ENCODE measurements at regions not wholly inside any gene's neighbourhood (a gene's known extent, or its start where the extent isn't known, plus 50 kb on each side); places are given as distances from the start of the nearest gene placed in this dataset.

DNA sequence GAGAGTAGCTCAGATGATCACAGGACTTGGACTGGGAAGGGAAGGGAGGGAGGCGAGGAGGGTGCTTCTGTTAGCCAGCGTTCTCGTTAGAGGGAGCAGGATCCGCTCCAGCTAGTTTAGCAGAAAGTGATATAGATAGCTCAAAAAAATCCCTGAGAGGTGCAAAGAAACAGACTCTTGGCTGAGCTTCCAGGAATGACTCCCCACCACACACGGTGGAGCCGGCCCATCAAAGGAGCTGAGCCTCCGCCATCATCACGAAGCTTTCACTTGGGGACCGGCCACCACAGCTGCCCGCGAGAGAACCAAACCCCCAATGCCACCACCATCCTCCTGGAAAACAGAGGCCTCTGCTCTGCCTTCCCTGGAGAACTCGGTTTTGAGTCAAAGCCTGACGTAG is 124.6 kb upstream of the BCL2L14 start:
- no peaks in the 10 kb centered on the region for H3K27me3 ChIP-seq (ENCODE audit: insufficient read depth, low read depth)
- TF ChIP-seq, protein P1, sequence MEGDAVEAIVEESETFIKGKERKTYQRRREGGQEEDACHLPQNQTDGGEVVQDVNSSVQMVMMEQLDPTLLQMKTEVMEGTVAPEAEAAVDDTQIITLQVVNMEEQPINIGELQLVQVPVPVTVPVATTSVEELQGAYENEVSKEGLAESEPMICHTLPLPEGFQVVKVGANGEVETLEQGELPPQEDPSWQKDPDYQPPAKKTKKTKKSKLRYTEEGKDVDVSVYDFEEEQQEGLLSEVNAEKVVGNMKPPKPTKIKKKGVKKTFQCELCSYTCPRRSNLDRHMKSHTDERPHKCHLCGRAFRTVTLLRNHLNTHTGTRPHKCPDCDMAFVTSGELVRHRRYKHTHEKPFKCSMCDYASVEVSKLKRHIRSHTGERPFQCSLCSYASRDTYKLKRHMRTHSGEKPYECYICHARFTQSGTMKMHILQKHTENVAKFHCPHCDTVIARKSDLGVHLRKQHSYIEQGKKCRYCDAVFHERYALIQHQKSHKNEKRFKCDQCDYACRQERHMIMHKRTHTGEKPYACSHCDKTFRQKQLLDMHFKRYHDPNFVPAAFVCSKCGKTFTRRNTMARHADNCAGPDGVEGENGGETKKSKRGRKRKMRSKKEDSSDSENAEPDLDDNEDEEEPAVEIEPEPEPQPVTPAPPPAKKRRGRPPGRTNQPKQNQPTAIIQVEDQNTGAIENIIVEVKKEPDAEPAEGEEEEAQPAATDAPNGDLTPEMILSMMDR (conservative IDR thresholded peaks at IDR 0.05; ENCODE audit: low read depth, low read length): no peak
- no peaks in the 10 kb centered on the region for H3K36me3 ChIP-seq (ENCODE audit: insufficient read depth)
- H3K4me2 ChIP-seq: no peak overlapping the region
- no peaks in the 10 kb centered on the region for H4K20me1 ChIP-seq (ENCODE audit: insufficient read depth)
- H3K4me3 ChIP-seq (IDR thresholded peaks at IDR 0.05; ENCODE audit: insufficient read depth, low read depth, low read length): no peak overlapping the region
- no peaks in the 10 kb centered on the region for H3K4me1 ChIP-seq (ENCODE audit: low read depth, poor library complexity, severe bottlenecking)
- no peak overlapping the region for H2AFZ ChIP-seq (ENCODE audit: low read depth)
- H3K79me2 ChIP-seq (ENCODE audit: insufficient read depth, low read depth): no peaks in the 10 kb centered on the region
- no peak overlapping the region for H3K27ac ChIP-seq
- no peak overlapping the region for H3K9ac ChIP-seq

GRCh38 chr12:11947213-11947612 is 123.5 kb upstream of the BCL2L14 start:
- Histone ChIP-seq H3K4me2 (no peak overlapping the region), H3K4me1 (ENCODE audit: low read depth, poor library complexity, severe bottlenecking) (no peaks in the 10 kb centered on the region), H3K36me3 (ENCODE audit: insufficient read depth) (no peaks in the 10 kb centered on the region), H3K4me3 (IDR thresholded peaks at IDR 0.05; ENCODE audit: insufficient read depth, low read depth, low read length) (no peak overlapping the region), H4K20me1 (ENCODE audit: insufficient read depth) (no peaks in the 10 kb centered on the region), H2AFZ (ENCODE audit: low read depth) (no peak overlapping the region), H3K27me3 (ENCODE audit: insufficient read depth, low read depth) (no peaks in the 10 kb centered on the region), H3K27ac (no peak overlapping the region), H3K79me2 (ENCODE audit: insufficient read depth, low read depth) (no peaks in the 10 kb centered on the region), H3K9ac (no peak overlapping the region)
- TF ChIP-seq, protein P1 (conservative IDR thresholded peaks at IDR 0.05; ENCODE audit: low read depth, low read length): no peak

DNA sequence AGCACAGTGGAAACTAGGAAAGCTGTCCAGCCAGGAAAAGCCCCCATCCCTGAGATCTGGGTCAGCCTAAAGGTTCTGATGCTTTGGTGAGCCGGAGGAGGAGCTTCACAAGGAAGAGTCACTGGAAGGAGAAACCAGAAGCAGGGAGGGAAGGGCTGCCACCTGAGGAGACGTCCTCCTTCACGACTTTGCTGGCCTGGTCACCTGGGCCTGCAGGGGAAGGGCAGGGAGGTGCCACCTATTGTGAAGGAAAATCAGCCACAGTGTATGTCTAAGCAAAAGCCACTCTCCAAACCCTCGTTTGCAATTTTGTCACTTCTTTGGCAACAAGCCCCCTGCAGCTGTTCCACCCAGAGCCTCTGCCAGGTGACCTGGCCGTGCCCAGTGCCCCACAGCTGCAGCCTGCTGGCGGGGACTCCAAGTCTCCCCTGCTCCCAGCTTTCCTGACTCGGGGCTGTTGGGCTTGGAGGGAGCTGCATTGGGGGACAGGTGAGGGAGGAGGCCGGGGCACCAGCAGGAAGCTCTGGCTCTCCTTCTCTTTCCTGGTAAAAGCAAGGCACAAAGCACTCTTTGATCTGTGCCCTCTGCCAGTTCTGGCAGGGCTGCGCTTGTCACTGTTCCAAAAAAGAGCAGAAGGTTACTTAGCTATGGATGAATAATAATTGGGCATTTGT is 120.9 kb upstream of the BCL2L14 start:
- no peaks in the 10 kb centered on the region for H4K20me1 ChIP-seq (ENCODE audit: insufficient read depth)
- no peak overlapping the region for H3K4me2 ChIP-seq
- no peak overlapping the region for H2AFZ ChIP-seq (ENCODE audit: low read depth)
- H3K27ac ChIP-seq: no peak overlapping the region
- TF ChIP-seq, protein P1 (conservative IDR thresholded peaks at IDR 0.05; ENCODE audit: low read depth, low read length): no peak
- H3K4me1 ChIP-seq (ENCODE audit: low read depth, poor library complexity, severe bottlenecking): no peaks in the 10 kb centered on the region
- H3K27me3 ChIP-seq (ENCODE audit: insufficient read depth, low read depth): no peaks in the 10 kb centered on the region
- no peaks in the 10 kb centered on the region for H3K36me3 ChIP-seq (ENCODE audit: insufficient read depth)
- H3K4me3 ChIP-seq (IDR thresholded peaks at IDR 0.05; ENCODE audit: insufficient read depth, low read depth, low read length): no peak overlapping the region
- no peaks in the 10 kb centered on the region for H3K79me2 ChIP-seq (ENCODE audit: insufficient read depth, low read depth)
- no peak overlapping the region for H3K9ac ChIP-seq

- no peak overlapping the region for H3K4me3 ChIP-seq (IDR thresholded peaks at IDR 0.05; ENCODE audit: insufficient read depth, low read depth, low read length)
- TF ChIP-seq, protein P1 (conservative IDR thresholded peaks at IDR 0.05; ENCODE audit: low read depth, low read length): no peak
- no peak overlapping the region for H3K4me2 ChIP-seq
- H2AFZ ChIP-seq (ENCODE audit: low read depth): no peak overlapping the region
- H4K20me1 ChIP-seq (ENCODE audit: insufficient read depth): no peaks in the 10 kb centered on the region
- H3K36me3 ChIP-seq (ENCODE audit: insufficient read depth): no peaks in the 10 kb centered on the region
- no peaks in the 10 kb centered on the region for H3K27me3 ChIP-seq (ENCODE audit: insufficient read depth, low read depth)
- H3K27ac ChIP-seq: no peak overlapping the region
- no peaks in the 10 kb centered on the region for H3K4me1 ChIP-seq (ENCODE audit: low read depth, poor library complexity, severe bottlenecking)
- no peak overlapping the region for H3K9ac ChIP-seq
- no peaks in the 10 kb centered on the region for H3K79me2 ChIP-seq (ENCODE audit: insufficient read depth, low read depth)
Measured at GRCh38 chr12:11951209-11951608, 119.5 kb upstream of the BCL2L14 start.
